HG03575 (cell line): ENCODE measurements at regions not wholly inside any gene's neighbourhood (a gene's known extent, or its start where the extent isn't known, plus 50 kb on each side); places are given as distances from the start of the nearest gene placed in this dataset.
"Not testable (repeated sequence)": the region's sequence is repeated elsewhere in the genome, so short reads cannot be mapped to it uniquely, and the experiment has no call there.

Source experiments
- ATAC-seq: cut with Tn5 transposase; IDR thresholded peaks from one replicate; pipeline ENCODE4 v1.9.1; 2021; ENCODE audit not compliant: unreplicated experiment, insufficient number of reproducible peaks, low FRiP score; ENCODE audit errors: extremely low read depth

- ATAC-seq: no peak
Measured at GRCh38 chr11:45428541-45429230, 142.5 kb upstream of the SYT13 start.

- ATAC-seq: no peak
Measured at GRCh38 chr11:45428116-45428515, 142.0 kb upstream of the SYT13 start.

DNA sequence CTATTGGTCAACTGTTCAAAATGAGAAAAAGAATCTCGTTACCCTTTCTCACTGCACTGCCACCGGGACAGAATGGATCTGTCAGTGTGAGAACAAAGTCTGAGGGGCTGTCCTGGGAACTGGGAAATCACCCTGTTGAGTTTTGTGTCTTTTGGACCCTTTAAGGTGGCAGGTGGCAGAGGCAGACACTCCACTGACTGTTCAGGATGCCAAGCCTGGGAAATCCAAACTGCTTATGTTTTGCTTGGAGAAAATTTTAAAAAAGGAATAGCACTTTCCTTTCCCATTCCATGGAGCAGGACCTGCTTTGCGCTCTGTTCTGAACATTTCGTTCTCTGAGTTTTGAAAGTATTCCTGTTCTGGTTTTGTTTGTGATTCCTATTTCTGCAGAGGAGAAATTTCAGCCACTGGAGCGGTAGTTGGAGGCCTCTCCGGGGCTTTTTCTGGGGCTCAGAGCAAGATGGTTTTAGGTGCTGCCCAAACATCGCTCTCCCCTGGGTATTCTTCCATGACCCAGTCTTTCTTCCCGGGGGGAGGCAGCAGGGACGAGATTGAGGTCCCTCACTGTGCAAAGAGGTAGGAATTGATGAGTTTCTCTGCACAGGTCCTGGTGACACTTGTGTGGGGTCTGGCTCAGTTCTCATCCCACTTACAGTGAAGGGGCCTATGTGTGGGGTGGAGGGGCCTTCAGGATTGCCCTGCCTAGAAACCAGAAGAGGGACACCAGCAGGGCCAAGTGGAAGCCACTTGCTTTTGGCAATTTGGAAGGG is 138.5 kb upstream of the SYT13 start:
- no peak for ATAC-seq

DNA sequence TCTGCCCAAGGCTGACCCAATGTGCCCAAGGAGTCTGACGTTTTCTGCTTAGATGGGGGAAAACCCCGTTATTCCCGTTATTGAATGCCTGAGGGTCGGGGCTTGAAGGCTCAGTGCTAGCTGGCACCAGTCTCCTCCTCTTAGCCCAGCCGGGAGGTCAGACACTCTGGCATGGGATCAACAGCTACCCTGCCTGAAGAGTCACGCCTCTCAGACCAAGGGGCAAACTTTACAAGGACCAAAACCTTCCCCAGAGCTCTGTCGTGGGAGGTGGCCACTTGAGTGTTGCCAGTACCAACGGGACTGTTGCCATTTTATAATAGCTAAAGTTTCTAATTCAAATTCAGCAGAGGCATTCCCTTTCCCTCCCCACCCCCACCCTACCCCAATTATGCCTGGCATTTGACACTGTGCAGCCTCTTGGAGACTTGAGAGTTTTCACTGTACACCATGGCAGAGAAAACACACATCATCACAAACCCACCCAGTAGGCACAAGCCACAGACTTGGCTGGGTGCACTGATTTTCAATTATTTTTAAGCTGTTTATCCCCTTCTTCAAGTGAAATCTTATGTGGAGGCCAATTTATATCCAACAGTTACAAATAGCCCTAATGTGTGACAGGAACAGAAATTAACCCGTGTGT is 137.5 kb upstream of the SYT13 start:
- ATAC-seq: no peak

- ATAC-seq: no peak
Measured at GRCh38 chr11:45423036-45423435, 136.9 kb upstream of the SYT13 start.

- no peak for ATAC-seq
Measured at GRCh38 chr11:45414088-45414487, 127.9 kb upstream of the SYT13 start.

GRCh38 chr11:45413156-45413858 is 127.2 kb upstream of the SYT13 start:
- ATAC-seq: no peak

DNA sequence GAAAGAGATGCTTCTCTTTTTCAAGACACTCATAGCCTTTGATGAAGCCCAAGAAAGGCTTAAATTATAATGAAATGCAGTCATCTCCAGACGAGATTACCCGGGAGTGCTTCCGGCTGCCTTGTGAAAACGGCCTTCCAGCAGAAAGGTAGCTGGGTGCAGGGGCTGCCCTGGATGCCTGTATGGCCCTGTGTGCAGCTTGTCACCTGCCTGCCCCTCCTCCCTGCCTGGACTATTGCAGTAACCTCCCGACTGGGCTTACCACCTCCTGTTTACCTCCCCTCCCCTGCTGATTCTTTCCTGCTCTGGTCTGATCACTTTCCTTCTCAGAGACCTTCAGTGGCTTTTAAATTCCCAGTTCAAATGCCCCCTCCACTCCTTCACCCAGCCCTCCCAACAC is 126.4 kb upstream of the SYT13 start:
- ATAC-seq: no peak

DNA sequence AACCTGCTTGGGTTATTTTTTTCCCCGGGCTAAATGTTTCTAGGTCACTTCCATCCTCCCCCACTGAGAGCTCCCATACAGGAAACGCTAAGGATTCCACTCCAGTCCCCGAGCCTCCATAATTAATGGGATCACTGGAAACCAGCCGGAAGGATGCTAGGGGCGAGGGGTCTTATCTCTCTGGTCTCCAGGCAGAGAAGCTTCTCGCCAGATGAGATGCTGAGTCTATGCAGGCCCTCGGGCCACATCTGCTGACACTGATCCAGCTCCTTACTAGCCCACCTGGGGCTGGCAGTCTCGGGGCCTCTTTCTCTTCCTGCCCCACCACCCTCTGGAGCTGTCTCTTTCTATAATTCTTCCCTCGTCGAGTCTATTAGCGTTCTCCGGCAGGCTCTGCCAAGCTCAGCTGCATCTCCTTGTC is 125.9 kb upstream of the SYT13 start:
- no peak for ATAC-seq

- no peak for ATAC-seq
Measured at GRCh38 chr11:45411228-45411946, 125.2 kb upstream of the SYT13 start.

DNA sequence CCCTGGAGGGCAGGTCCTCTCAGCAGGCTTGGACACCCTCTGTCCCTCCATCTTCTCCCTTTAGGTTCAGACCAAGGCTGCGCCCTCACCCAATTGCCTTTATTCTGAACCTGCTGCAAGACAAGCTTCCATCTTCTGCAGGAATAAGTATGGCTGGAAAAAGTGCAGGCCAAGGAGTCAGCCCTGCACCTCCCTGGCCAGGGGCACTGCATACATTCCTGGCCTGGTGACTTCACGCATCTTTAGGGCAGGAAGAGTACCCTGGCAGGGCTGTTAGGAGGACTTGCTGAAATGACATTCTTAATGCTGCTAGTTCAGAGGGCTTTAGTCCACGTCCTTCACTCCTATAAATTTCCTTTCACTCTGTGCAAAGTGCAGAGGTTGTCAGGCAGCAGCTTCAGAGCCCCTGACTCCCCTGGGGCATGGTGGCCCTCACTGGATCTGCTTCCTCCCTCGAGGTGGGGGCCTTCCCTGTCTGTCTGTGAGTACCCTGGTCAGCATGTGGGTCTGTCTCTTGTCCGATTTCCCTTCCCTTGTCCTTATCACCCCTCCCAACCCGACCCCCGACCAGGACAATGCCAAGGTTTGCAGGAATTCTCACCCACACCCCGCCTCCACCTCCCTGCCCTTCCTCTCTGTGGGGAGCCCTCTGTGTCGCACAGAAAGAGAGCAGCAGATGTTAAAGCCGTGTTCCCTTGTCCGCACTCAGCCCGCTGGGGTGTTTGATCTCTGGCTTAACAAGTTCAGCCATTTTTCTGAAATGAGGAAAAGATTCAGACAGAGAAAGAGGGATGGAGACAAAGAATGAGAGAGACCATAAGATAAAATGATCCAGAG is 124.5 kb upstream of the SYT13 start:
- no peak for ATAC-seq

DNA sequence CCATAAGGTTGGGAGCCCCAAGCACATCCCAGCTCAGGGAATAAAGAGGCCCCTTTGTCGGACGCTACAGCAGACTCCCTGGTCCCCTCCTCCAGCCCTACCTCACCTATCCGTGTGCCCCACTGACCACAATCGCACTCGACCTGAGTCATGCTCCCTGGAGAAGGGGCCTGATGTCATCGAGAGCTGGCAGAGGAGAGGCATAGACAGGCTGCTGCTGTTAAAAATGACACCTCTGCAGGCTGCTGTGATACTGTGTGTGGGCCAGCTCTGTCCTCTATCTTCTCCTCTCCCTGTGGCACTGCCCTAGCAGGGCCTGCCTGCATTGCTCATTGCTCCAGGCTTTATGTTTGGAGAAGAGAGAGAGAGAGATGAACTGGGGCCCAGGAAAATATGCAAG is 123.4 kb upstream of the SYT13 start:
- ATAC-seq: no peak

DNA sequence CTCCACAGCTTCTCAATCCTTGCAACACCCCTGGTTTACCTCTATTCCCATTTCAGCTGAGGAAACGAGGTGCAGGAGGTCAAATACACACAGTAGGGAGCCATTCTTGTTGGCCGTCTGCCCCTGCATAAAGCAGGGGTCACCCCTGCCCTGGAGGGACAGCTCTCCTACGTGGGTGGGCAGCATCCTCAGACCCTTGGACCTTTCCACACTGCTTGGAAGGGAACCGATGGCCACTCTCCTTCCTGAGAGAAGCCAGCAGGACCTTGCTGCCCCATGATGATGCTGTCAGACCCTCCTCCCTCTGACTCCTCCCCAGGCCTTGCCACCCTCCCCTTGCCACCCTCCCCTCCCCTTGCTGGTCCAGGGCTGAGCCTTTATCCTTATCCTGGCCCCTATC is 121.1 kb upstream of the SYT13 start:
- no peak for ATAC-seq

DNA sequence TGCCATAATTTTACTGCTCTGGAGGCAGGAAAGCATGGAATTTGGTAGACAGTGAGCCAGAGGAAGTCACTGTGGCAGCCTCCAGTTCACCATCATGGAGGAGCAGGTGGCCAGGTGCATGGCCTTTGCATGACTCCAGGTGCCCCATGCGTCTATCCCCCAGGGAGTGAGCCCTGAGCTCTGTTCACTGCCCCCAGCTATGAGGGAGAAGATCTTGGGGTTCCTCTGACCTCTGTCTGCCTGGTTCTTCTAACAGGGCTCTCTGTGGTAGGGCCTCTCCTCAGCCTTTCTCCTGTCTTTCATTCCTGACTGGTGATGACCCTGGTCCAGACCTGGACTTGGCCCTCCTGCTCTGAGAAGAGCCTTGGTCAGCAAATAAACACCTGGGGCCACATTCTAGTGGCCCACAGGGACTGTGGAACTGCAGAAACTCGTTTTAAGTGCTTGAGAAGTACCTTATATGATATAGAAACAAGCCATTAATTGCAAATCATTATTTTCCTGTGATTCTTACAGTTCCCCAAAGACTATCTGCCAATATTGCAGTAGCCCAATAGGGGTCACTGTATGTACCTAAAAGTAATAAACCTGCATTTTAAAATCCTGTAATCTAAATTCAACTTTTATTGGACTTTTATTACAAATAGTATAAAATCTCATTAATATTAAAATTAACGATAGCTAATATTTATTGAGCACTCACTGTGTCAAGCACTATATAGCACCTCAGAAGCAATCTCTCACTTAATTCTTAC is 120.0 kb upstream of the SYT13 start:
- ATAC-seq: no peak

GRCh38 chr11:45403521-45403920 is 117.4 kb upstream of the SYT13 start:
- ATAC-seq: not testable (repeated sequence)

- ATAC-seq: no peak
Measured at GRCh38 chr11:45402049-45402630, 116.0 kb upstream of the SYT13 start.

GRCh38 chr11:45400591-45400990 is 114.5 kb upstream of the SYT13 start:
- no peak for ATAC-seq
